NCI-H774 (cell line): ENCODE measurements at regions not wholly inside any gene's neighbourhood (a gene's known extent, or its start where the extent isn't known, plus 50 kb on each side); places are given as distances from the start of the nearest gene placed in this dataset.
"Not testable (repeated sequence)": the region's sequence is repeated elsewhere in the genome, so short reads cannot be mapped to it uniquely, and the experiment has no call there.

Experiments used
- DNase-seq: peaks from one replicate; lab custom pipeline; 2025; lab: John Stamatoyannopoulos, UW

GRCh38 chr6:150739711-150740349 is 125.7 kb upstream of the MTHFD1L start:
- DNase-seq: no peak

GRCh38 chr6:150740453-150740852 is 125.0 kb upstream of the MTHFD1L start:
- DNase-seq: no peak

- no peak for DNase-seq
These were observed 123.8 kb upstream of the MTHFD1L start for GRCh38 chr6:150741633-150742200.

GRCh38 chr6:150744522-150745260 is 120.8 kb upstream of the MTHFD1L start:
- DNase-seq: no peak

- DNase-seq: no peak
These were observed 119.6 kb upstream of the MTHFD1L start for GRCh38 chr6:150745896-150746295.

GRCh38 chr6:150747155-150747554 is 118.3 kb upstream of the MTHFD1L start:
- DNase-seq: no peak

- DNase-seq: no peak
These were observed 116.3 kb upstream of the MTHFD1L start for GRCh38 chr6:150749091-150749670.

GRCh38 chr6:150751296-150751695 is 114.2 kb upstream of the MTHFD1L start:
- no peak for DNase-seq

- DNase-seq: no peak
These were observed 113.1 kb upstream of the MTHFD1L start for GRCh38 chr6:150752409-150752808.

GRCh38 chr6:150753371-150754064 is 112.0 kb upstream of the MTHFD1L start:
- no peak for DNase-seq

- no peak for DNase-seq
These were observed 110.5 kb upstream of the MTHFD1L start for GRCh38 chr6:150755042-150755441.

GRCh38 chr6:150755524-150755923 is 110.0 kb upstream of the MTHFD1L start:
- no peak for DNase-seq

GRCh38 chr6:150756173-150756572 is 109.3 kb upstream of the MTHFD1L start:
- no peak for DNase-seq

- not testable (repeated sequence) for DNase-seq
These were observed 107.7 kb upstream of the MTHFD1L start for GRCh38 chr6:150757807-150758206.

GRCh38 chr6:150759483-150759882 is 106.0 kb upstream of the MTHFD1L start:
- DNase-seq: no peak

GRCh38 chr6:150761771-150762170 is 103.7 kb upstream of the MTHFD1L start:
- no peak for DNase-seq

- no peak for DNase-seq
These were observed 101.0 kb upstream of the MTHFD1L start for GRCh38 chr6:150764334-150765066.

- DNase-seq: no peak
These were observed 100.3 kb upstream of the MTHFD1L start for GRCh38 chr6:150765067-150765764.

- DNase-seq: no peak
These were observed 99.1 kb upstream of the MTHFD1L start for GRCh38 chr6:150766201-150766997.

GRCh38 chr6:150767161-150767560 is 98.3 kb upstream of the MTHFD1L start:
- DNase-seq: no peak
